OCI-LY3 (cell line): ENCODE measurements at regions not wholly inside any gene's neighbourhood (a gene's known extent, or its start where the extent isn't known, plus 50 kb on each side); places are given as distances from the start of the nearest gene placed in this dataset.
"Not testable (repeated sequence)": the region's sequence is repeated elsewhere in the genome, so short reads cannot be mapped to it uniquely, and the experiment has no call there.

Source experiments
- H2AFZ ChIP-seq: fragments of 200-600, 300-600 bp; shearing (Covaris generic); 2 replicates; pipeline ENCODE4 v1.6.0; 2014; ENCODE audit warnings: antibody characterized with exemption, low read depth, low read length
- H3K27ac ChIP-seq: fragments of 200-600, 300-600 bp; sonication (generic); 2 replicates; pipeline ENCODE4 v1.5.1; 2014; ENCODE audit warnings: mild to moderate bottlenecking, low read length, moderate library complexity, mixed read lengths
- H3K27me3 ChIP-seq: fragments of 200-600, 300-600 bp; sonication (generic); 2 replicates; pipeline ENCODE4 v1.6.1; 2014; ENCODE audit warnings: low read depth, low read length, mixed read lengths
- H3K36me3 ChIP-seq: fragments of 200-600, 300-600 bp; sonication (generic); replicated peaks from 2 replicates; pipeline ENCODE3; 2014; ENCODE audit warnings: low read depth, low read length, mixed read lengths
- H3K4me1 ChIP-seq: fragments of 300-600, 200-600 bp; sonication (generic); 2 replicates; pipeline ENCODE4 v1.6.1; 2014; ENCODE audit warnings: low read length, mixed read lengths
- H3K4me2 ChIP-seq: fragments of 200-600, 300-600 bp; sonication (generic); 2 replicates; pipeline ENCODE4 v1.6.1; 2014; ENCODE audit warnings: low read length, mixed read lengths
- H3K4me3 ChIP-seq: fragments of 300-600, 200-600 bp; sonication (generic); 2 replicates; pipeline ENCODE4 v1.5.1; 2014; ENCODE audit warnings: antibody characterized with exemption, mild to moderate bottlenecking, low read length, moderate library complexity
- H3K79me2 ChIP-seq: fragments of 300-600, 200-600 bp; shearing (Covaris generic); 2 replicates; pipeline ENCODE4 v1.6.1; 2014; ENCODE audit warnings: mild to moderate bottlenecking, low read length, mixed read lengths
- H3K9ac ChIP-seq: fragments of 300-600, 200-600 bp; shearing (Covaris generic); 2 replicates; pipeline ENCODE4 v1.6.0; 2014; ENCODE audit warnings: mild to moderate bottlenecking, low read length, moderate library complexity
- H3K9me3 ChIP-seq: fragments of 200-600, 300-600 bp; shearing (Covaris generic); 2 replicates; pipeline ENCODE4 v1.6.1; 2014; ENCODE audit warnings: low read length, mixed read lengths; ENCODE audit not compliant: insufficient read depth
- H4K20me1 ChIP-seq: fragments of 200-600, 300-600 bp; sonication (generic); 2 replicates; pipeline ENCODE4 v1.6.1; 2016; ENCODE audit warnings: low read length, mixed read lengths; ENCODE audit not compliant: insufficient read depth
- EZH2phosphoT487 ChIP-seq: fragments of 200-600 bp; shearing (Covaris generic); IDR thresholded peaks from 2 replicates; pipeline ENCODE4 v1.6.1; 2018; ENCODE audit warnings: antibody characterized with exemption, mixed run types, low read depth
- TF ChIP-seq, protein P1 (sequence below): fragments of 200-600, 300-600 bp; sonication (generic); IDR thresholded peaks from 2 replicates; pipeline ENCODE4 v1.5.1; 2014; ENCODE audit warnings: antibody characterized with exemption, low read length, low read depth

DNA sequence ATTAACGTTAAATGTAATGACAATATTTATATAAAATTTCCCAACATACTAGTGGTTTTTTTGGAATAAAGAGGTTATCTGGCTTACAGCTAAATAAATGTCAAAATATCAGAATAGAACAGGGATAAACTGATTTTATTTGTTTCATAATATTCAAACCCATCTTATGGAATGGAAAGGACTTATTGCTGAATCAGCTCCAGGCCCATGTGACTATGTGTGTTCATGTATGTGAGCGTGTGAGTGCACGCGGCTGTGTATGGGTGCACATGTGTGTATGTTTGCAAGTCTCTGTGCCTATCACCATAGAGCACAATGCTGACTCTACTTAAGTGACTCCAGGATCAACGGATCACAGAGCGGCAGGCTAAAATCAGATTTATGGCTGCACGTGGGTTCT, 392.3 kb upstream of the GRM7 start:
- H3K4me3 ChIP-seq, result no peak overlapping the region
- no peak overlapping the region for H3K9ac ChIP-seq
- H3K36me3 ChIP-seq, result no peaks in the 10 kb centered on the region
- H3K9me3 ChIP-seq, result no peaks in the 10 kb centered on the region
- no peaks in the 10 kb centered on the region for H3K4me1 ChIP-seq
- H2AFZ ChIP-seq, result no peak overlapping the region
- H3K27ac ChIP-seq, result no peak overlapping the region
- no peaks in the 10 kb centered on the region for H3K79me2 ChIP-seq
- no peaks in the 10 kb centered on the region for H3K27me3 ChIP-seq
- H3K4me2 ChIP-seq, result no peak overlapping the region
- H4K20me1 ChIP-seq, result no peaks in the 10 kb centered on the region
- TF ChIP-seq, protein P1, sequence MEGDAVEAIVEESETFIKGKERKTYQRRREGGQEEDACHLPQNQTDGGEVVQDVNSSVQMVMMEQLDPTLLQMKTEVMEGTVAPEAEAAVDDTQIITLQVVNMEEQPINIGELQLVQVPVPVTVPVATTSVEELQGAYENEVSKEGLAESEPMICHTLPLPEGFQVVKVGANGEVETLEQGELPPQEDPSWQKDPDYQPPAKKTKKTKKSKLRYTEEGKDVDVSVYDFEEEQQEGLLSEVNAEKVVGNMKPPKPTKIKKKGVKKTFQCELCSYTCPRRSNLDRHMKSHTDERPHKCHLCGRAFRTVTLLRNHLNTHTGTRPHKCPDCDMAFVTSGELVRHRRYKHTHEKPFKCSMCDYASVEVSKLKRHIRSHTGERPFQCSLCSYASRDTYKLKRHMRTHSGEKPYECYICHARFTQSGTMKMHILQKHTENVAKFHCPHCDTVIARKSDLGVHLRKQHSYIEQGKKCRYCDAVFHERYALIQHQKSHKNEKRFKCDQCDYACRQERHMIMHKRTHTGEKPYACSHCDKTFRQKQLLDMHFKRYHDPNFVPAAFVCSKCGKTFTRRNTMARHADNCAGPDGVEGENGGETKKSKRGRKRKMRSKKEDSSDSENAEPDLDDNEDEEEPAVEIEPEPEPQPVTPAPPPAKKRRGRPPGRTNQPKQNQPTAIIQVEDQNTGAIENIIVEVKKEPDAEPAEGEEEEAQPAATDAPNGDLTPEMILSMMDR, result no peak
- no peak for TF ChIP-seq EZH2phosphoT487

DNA sequence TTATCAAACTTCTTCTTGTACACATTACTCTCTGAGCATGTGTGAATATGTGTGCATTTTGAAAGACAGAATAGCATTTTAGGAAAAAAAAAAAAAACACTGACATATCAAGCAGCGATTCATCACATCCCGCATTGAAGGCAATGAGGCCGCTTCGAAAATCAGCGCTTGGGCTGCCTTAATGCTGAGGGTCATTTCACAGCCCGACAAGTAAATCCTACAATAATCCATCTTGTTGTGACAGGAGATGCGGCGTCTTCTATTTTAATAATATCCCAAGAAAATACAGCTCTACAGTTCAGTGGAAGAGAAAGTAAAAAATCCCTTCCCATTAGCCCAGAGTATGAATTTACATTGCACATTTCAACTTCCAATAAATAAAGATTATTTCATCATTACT, 389.2 kb upstream of the GRM7 start:
- Histone ChIP-seq H3K27me3 (no peaks in the 10 kb centered on the region), H3K9me3 (no peaks in the 10 kb centered on the region), H3K4me3 (no peak overlapping the region), H3K36me3 (no peaks in the 10 kb centered on the region), H3K27ac (no peak overlapping the region), H3K9ac (no peak overlapping the region), H3K79me2 (no peaks in the 10 kb centered on the region), H3K4me1 (no peaks in the 10 kb centered on the region), H2AFZ (no peak overlapping the region), H4K20me1 (no peaks in the 10 kb centered on the region), H3K4me2 (no peak overlapping the region)
- TF ChIP-seq, protein P1, result no peak
- no peak for TF ChIP-seq EZH2phosphoT487

DNA sequence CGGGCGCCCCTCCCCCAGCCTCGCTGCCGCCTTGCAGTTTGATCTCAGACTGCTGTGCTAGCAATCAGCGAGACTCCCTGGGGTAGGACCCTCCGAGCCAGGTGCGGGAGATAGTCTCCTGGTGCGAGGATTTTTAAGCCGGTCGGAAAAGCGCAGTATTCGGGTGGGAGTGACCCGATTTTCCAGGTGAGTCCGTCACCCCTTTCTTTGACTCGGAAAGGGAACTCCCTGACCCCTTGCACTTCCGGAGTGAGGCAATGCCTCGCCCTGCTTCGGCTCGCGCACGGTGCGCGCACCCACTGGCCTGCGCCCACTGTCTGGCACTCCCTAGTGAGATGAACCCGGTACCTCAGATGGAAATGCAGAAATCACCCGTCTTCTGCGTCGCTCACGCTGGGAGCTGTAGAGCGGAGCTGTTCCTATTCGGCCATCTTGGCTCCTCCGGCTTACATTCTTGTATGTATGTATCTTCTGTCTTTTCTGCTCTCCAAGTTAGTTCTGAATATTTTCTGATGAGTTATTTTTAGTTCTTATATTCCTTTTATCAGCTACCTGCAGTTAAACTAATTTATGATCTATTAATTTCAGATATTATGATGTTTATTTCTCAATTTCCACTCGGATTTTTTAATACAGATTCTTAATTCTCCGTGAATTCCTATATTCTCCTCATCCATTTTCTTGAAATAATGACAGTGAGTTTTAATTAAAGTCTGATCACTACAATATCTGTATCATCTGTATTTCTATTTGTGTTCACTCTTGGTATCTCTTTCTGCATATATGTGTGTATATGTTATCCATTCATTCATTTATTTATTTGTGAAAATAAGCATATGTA, 370.2 kb upstream of the GRM7 start:
- H3K27ac ChIP-seq, H3K4me2 ChIP-seq, H3K36me3 ChIP-seq, H3K9ac ChIP-seq, H3K9me3 ChIP-seq, H3K4me3 ChIP-seq, H3K4me1 ChIP-seq, H3K27me3 ChIP-seq, H2AFZ ChIP-seq, H4K20me1 ChIP-seq, H3K79me2 ChIP-seq: not testable (repeated sequence)

DNA sequence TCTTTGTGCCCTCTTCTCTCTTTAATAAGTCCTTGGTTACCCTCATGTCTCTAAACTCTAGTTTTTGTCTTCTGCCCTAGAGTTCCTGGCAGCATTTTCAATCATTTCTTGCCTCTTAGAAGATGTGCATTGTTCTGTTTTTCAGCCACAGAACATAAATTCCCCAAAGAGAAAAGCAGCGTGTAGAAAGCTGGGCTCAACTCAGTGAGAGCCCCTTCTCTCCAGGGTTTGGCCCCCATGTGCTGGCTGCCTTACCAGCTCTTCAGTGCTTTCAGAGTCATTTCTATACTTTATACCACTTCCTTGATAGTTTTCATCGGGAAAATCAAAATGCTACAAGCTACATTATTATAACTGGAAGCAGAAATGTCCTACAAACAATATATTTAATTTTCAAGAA, 369.1 kb upstream of the GRM7 start:
- H3K4me2 ChIP-seq, result no peak overlapping the region
- H3K36me3 ChIP-seq, result no peaks in the 10 kb centered on the region
- H3K4me1 ChIP-seq, result no peaks in the 10 kb centered on the region
- 0 out of 2 replicates have a peak overlapping the region, but pooled peaks have one; percentile 41 for H2AFZ ChIP-seq
- TF ChIP-seq, protein P1, result no peak
- TF ChIP-seq EZH2phosphoT487, result no peak
- H3K9ac ChIP-seq, result no peak overlapping the region
- H3K27ac ChIP-seq, result no peak overlapping the region
- no peaks in the 10 kb centered on the region for H4K20me1 ChIP-seq
- no peaks in the 10 kb centered on the region for H3K27me3 ChIP-seq
- no peaks in the 10 kb centered on the region for H3K79me2 ChIP-seq
- no peaks in the 10 kb centered on the region for H3K9me3 ChIP-seq
- H3K4me3 ChIP-seq, result no peak overlapping the region
